H1 (cell line): ENCODE measurements at regions not wholly inside any gene's neighbourhood (a gene's known extent, or its start where the extent isn't known, plus 50 kb on each side); places are given as distances from the start of the nearest gene placed in this dataset.

Experiments used
- CTCF ChIA-PET: fragments of 300-600 bp; sonication (Branson Sonifier 250); formaldehyde crosslinking; loops from one replicate; lab custom pipeline; 2021; ENCODE audit not compliant: partially characterized antibody; lab: Charles Lee
- POLR2A ChIA-PET: fragments of 300-600 bp; sonication (Branson Sonifier 250); formaldehyde crosslinking; loops from one replicate; lab custom pipeline; 2021; ENCODE audit warnings: inconsistent platforms; ENCODE audit not compliant: partially characterized antibody; lab: Charles Lee
- DNase-seq, 2 experiments: peaks; one replicate each; pipeline versions ENCODE4 v3.0.0 to v3.0.0-alpha.2; 2010 to 2022; ENCODE audit warnings: low spot score in 2 of 2, low read depth in 1 of 2, mixed read lengths in 1 of 2
- FAIRE-seq: peaks from 2 replicates; lab custom pipeline; 2011; peaks lifted over from hg19 to GRCh38; lab: Jason Lieb, UNC
- H2AFZ ChIP-seq: 2 replicates; pipeline ENCODE4 v1.8.1; 2012; ENCODE audit warnings: low read length, inconsistent platforms
- H2AK5ac ChIP-seq: 2 replicates; pipeline ENCODE4 v1.6.1; 2013; ENCODE audit warnings: low read depth, low read length
- H2BK120ac ChIP-seq: replicated peaks from 2 replicates; pipeline ENCODE3; 2013; ENCODE audit warnings: low read depth, low read length, inconsistent platforms
- H2BK12ac ChIP-seq: 2 replicates; pipeline ENCODE4 v1.6.1; 2013; ENCODE audit warnings: low read depth, low read length
- H2BK15ac ChIP-seq: 2 replicates; pipeline ENCODE4 v1.6.1; 2013; ENCODE audit warnings: low read length
- H2BK20ac ChIP-seq: 2 replicates; pipeline ENCODE4 v1.6.1; 2013; ENCODE audit warnings: low read length
- H2BK5ac ChIP-seq: 2 replicates; pipeline ENCODE4 v1.6.1; 2013; ENCODE audit warnings: low read depth, low read length
- H3K14ac ChIP-seq: 2 replicates; pipeline ENCODE4 v1.6.1; 2013; ENCODE audit warnings: inconsistent platforms; ENCODE audit not compliant: insufficient read length
- H3K18ac ChIP-seq: 2 replicates; pipeline ENCODE4 v1.6.1; 2013; ENCODE audit warnings: low read length; ENCODE audit errors: extremely low read depth
- H3K23ac ChIP-seq: 2 replicates; pipeline ENCODE4 v1.6.1; 2013; ENCODE audit warnings: inconsistent platforms; ENCODE audit not compliant: insufficient read length
- H3K23me2 ChIP-seq: 2 replicates; pipeline ENCODE4 v1.6.1; 2013; ENCODE audit warnings: low read depth, low read length
- H3K27ac ChIP-seq: 2 replicates; pipeline ENCODE4 v1.6.1; 2011; ENCODE audit warnings: low read depth, low read length, inconsistent platforms
- H3K27me3 ChIP-seq, 4 experiments: replicated peaks in 1 of 4; 1 replicate in 1 of 4; 2 replicates in 3 of 4; pipeline versions ENCODE4 v1.6.1 to v1.8.1; 2011 to 2013; ENCODE audit warnings: low read length in 3 of 4, mild to moderate bottlenecking in 3 of 4, inconsistent platforms in 2 of 4, mixed read lengths in 2 of 4, moderate library complexity in 1 of 4; ENCODE audit not compliant: control insufficient read depth in 3 of 4, insufficient read depth in 3 of 4; ENCODE audit errors: extremely low read depth in 1 of 4
- H3K36me3 ChIP-seq, 4 experiments: 2 replicates each; pipeline versions ENCODE4 v1.6.1 to v1.8.1; 2011 to 2013; ENCODE audit warnings: mild to moderate bottlenecking in 4 of 4, low read length in 3 of 4, moderate library complexity in 2 of 4, control low read depth in 1 of 4, inconsistent platforms in 1 of 4; ENCODE audit not compliant: insufficient read depth in 4 of 4, control insufficient read depth in 2 of 4
- H3K4ac ChIP-seq: replicated peaks from 2 replicates; pipeline ENCODE3; 2013; ENCODE audit warnings: low read length, low read depth, mixed read lengths, inconsistent platforms; ENCODE audit not compliant: insufficient read length
- H3K4me1 ChIP-seq, 4 experiments: replicated peaks in 1 of 4; 1 replicate in 1 of 4; 2 replicates in 3 of 4; pipeline versions ENCODE4 v1.6.1 to v1.8.1; 2011 to 2013; ENCODE audit warnings: low read length in 3 of 4, inconsistent platforms in 2 of 4, mixed read lengths in 1 of 4; ENCODE audit not compliant: insufficient read depth in 4 of 4, control insufficient read depth in 3 of 4
- H3K4me2 ChIP-seq, 2 experiments: 2 replicates each; pipeline versions ENCODE4 v1.6.1 to v1.8.1; 2011 to 2013; ENCODE audit warnings: low read depth in 2 of 2, low read length in 2 of 2, control low read depth in 1 of 2, inconsistent platforms in 1 of 2, mild to moderate bottlenecking in 1 of 2; ENCODE audit not compliant: insufficient read depth in 1 of 2
- H3K4me3 ChIP-seq, 4 experiments: fragments of 200-600, 300-600 bp in 1 of 4; sonication (generic), shearing (Covaris generic), sonication (Bioruptor Twin) in 1 of 4; 2 replicates each; pipeline versions ENCODE4 v1.5.1 to v1.8.1; 2011 to 2016; ENCODE audit warnings: low read length in 4 of 4, low read depth in 3 of 4, control low read depth in 2 of 4, inconsistent platforms in 2 of 4, mild to moderate bottlenecking in 2 of 4, mixed read lengths in 1 of 4, moderate library complexity in 1 of 4; ENCODE audit not compliant: insufficient read depth in 2 of 4; ENCODE audit errors: extremely low read depth in 1 of 4
- H3K56ac ChIP-seq: replicated peaks from 2 replicates; pipeline ENCODE3; 2013; ENCODE audit warnings: low read depth, mild to moderate bottlenecking, mixed read lengths, low read length, inconsistent platforms; ENCODE audit not compliant: insufficient read length
- H3K79me1 ChIP-seq: 2 replicates; pipeline ENCODE4 v1.6.1; 2013; ENCODE audit warnings: low read depth, low read length, control low read depth
- H3K79me2 ChIP-seq, 2 experiments: 2 replicates each; pipeline versions ENCODE4 v1.6.1 to v1.8.1; 2012 to 2013; ENCODE audit warnings: low read length in 2 of 2, mild to moderate bottlenecking in 2 of 2, inconsistent platforms in 1 of 2; ENCODE audit not compliant: insufficient read depth in 2 of 2, control insufficient read depth in 1 of 2
- H3K9ac ChIP-seq, 4 experiments: replicated peaks in 1 of 4; 1 replicate in 1 of 4; 2 replicates in 3 of 4; pipeline versions ENCODE4 v1.6.1 to v1.8.1; 2011 to 2013; ENCODE audit warnings: low read depth in 3 of 4, low read length in 3 of 4, control low read depth in 2 of 4, mild to moderate bottlenecking in 2 of 4, moderate library complexity in 2 of 4, inconsistent platforms in 1 of 4; ENCODE audit errors: extremely low read depth in 1 of 4
- H3K9me3 ChIP-seq, 2 experiments: 2 replicates each; pipeline versions ENCODE4 v1.6.1 to v1.8.1; 2012 to 2013; ENCODE audit warnings: mild to moderate bottlenecking in 2 of 2, moderate library complexity in 2 of 2, control low read depth in 1 of 2, inconsistent platforms in 1 of 2, low read depth in 1 of 2, low read length in 1 of 2, mixed read lengths in 1 of 2; ENCODE audit not compliant: insufficient read depth in 2 of 2
- H4K20me1 ChIP-seq, 2 experiments: replicated peaks in 1 of 2; 2 replicates each; pipeline versions ENCODE3 to v1.8.1; 2011 to 2013; ENCODE audit warnings: inconsistent platforms in 2 of 2, low read length in 2 of 2, mild to moderate bottlenecking in 1 of 2; ENCODE audit not compliant: insufficient read depth in 2 of 2, control insufficient read depth in 1 of 2
- H4K5ac ChIP-seq: 2 replicates; pipeline ENCODE4 v1.6.1; 2013; ENCODE audit warnings: low read length, low read depth, mixed read lengths, inconsistent platforms; ENCODE audit not compliant: insufficient read length
- H4K8ac ChIP-seq: 2 replicates; pipeline ENCODE4 v1.8.0; 2013; ENCODE audit warnings: mild to moderate bottlenecking, moderate library complexity, low read length, inconsistent platforms; ENCODE audit not compliant: insufficient read depth; ENCODE audit errors: extremely low read depth
- H4K91ac ChIP-seq: replicated peaks from 2 replicates; pipeline ENCODE3; 2013; ENCODE audit warnings: low read length, mixed read lengths, inconsistent platforms; ENCODE audit not compliant: insufficient read length
- CEBPB ChIP-seq: IDR thresholded peaks from 2 replicates; pipeline ENCODE4 v1.6.1; 2012; ENCODE audit warnings: low read depth, low read length
- CHD1 ChIP-seq: IDR thresholded peaks from 2 replicates; pipeline ENCODE4 v1.6.1; 2012; ENCODE audit warnings: low read depth, low read length, improper control_type of control experiment
- CTBP2 ChIP-seq: IDR thresholded peaks from 2 replicates; pipeline ENCODE4 v1.7.0; 2011; ENCODE audit warnings: borderline replicate concordance, mild to moderate bottlenecking, moderate library complexity, mixed read lengths, low read length; ENCODE audit not compliant: insufficient read depth, insufficient read length
- GTF2F1 ChIP-seq: IDR thresholded peaks from 2 replicates; pipeline ENCODE4 v1.6.1; 2012; ENCODE audit warnings: low read depth, low read length, improper control_type of control experiment, borderline replicate concordance
- POLR2A ChIP-seq, 2 experiments: IDR thresholded peaks; 1 replicate in 1 of 2; 2 replicates in 1 of 2; pipeline ENCODE4 v1.6.1; 2011; ENCODE audit warnings: low read depth in 2 of 2, low read length in 2 of 2, mild to moderate bottlenecking in 2 of 2; ENCODE audit errors: control extremely low read depth in 1 of 2
- POLR2AphosphoS5 ChIP-seq: IDR thresholded peaks from 2 replicates; pipeline ENCODE4 v1.6.1; 2011; ENCODE audit warnings: low read depth, low read length
- RAD21 ChIP-seq, 2 experiments: IDR thresholded peaks in 1 of 2; conservative IDR thresholded peaks in 1 of 2; 2 replicates each; pipeline ENCODE4 v1.6.1; 2011; ENCODE audit warnings: low read depth in 2 of 2, low read length in 2 of 2, improper control_type of control experiment in 1 of 2, inconsistent platforms in 1 of 2, mild to moderate bottlenecking in 1 of 2, moderate library complexity in 1 of 2
- SUZ12 ChIP-seq: fragments of 200-600 bp; sonication (generic); IDR thresholded peaks from 2 replicates; pipeline ENCODE4 v1.6.1; 2012; ENCODE audit warnings: mild to moderate bottlenecking, inconsistent platforms, low read length, moderate library complexity, mixed read lengths
- TCF12 ChIP-seq: IDR thresholded peaks from 2 replicates; pipeline ENCODE4 v1.6.1; 2011; ENCODE audit warnings: low read depth, mild to moderate bottlenecking, low read length
- YY1 ChIP-seq: IDR thresholded peaks from 2 replicates; pipeline ENCODE4 v1.6.1; 2011; ENCODE audit warnings: low read depth, mild to moderate bottlenecking, low read length
- WGBS, 2 experiments: shearing (Covaris generic) in 1 of 2; methylation state at CpG; one replicate each; pipeline versions ENCODE4 v1.1.6 to v1.1.7; 2013 to 2015; ENCODE audit warnings: low lambda C conversion rate in 2 of 2, mixed read lengths in 2 of 2, inconsistent platforms in 1 of 2, low coverage in 1 of 2, missing lambda C conversion rate in 1 of 2; ENCODE audit not compliant: insufficient replicate concordance in 2 of 2, insufficient coverage in 1 of 2, insufficient read length in 1 of 2; ENCODE audit errors: extremely low coverage in 1 of 2, missing lambda C conversion rate in 1 of 2; 5-methylcytosine and 5-hydroxymethylcytosine counted together

DNA sequence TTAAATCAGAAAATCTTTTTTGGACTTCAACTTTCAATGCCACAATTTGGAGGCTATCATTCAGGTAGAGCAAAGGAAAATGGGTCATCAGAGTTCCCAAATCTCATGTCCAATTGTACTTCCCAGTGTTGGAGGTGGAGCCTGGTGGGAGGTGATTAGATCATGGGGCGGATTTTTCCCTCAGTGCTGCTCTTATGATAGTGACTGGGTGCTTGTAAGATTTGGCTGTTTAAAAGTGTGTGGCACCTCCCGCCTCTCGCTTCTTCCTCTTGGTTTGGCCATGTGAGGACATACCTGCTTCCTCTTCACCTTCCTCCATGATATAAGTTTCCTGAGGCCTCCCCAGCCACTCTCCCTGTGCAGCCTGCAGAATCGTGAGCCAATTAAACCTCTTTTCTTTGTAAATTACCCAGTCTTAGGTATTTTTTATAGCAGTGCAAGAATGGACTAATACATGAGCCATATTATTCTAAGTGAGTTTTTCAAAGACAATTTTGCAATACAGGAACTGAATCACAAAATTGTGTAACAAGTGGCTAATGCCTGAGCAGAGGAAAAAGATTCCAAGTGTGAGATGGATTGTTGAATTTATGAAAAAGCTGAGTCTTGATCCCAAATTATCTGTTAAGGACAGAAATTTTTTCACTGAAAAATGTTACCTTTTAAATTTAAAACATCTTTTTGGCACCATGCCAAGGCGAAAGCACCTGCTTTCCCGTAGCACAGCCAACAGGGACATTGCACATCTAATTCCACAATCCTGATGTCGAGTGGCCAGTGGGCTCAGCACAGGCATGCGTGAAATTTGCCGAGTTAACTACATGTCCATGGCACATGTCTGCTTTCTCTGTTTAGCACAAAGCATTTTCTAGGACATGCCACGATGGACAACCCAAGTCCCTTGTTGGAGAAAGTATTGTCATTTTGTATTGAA is 150.9 kb downstream of the COL6A3 start:
- Histone ChIP-seq H2BK15ac (no peak overlapping the region), H3K56ac (no peak overlapping the region), H3K27ac (no peak overlapping the region), H2AFZ (no peak overlapping the region), H2AK5ac (no peak overlapping the region), H3K23ac (no peak overlapping the region), H3K23me2 (no peaks in the 10 kb centered on the region), H4K20me1 (no peaks in the 10 kb centered on the region), H3K79me1 (no peaks in the 10 kb centered on the region), H3K79me2 (no peaks in the 10 kb centered on the region), H3K27me3 (no peaks in the 10 kb centered on the region), H3K4me2 (no peak overlapping the region), H2BK12ac (no peak overlapping the region), H2BK5ac (no peak overlapping the region), H2BK20ac (no peak overlapping the region), H4K91ac (no peak overlapping the region), H3K4ac (no peak overlapping the region), H3K18ac (no peak overlapping the region), H4K8ac (no peak overlapping the region), H3K14ac (no peak overlapping the region), H3K4me3 (no peak overlapping the region), H3K36me3 (no peaks in the 10 kb centered on the region), H3K4me1 (peaks cover 0 to under 1% (median 0%) of the 10 kb centered on the region in 4 experiments; a peak in 1 of 7 replicates), H3K9me3 (no peaks in the 10 kb centered on the region), H3K9ac (no peak overlapping the region), H4K5ac (no peak overlapping the region), H2BK120ac (no peak overlapping the region)
- 95% methylated on average over 10 of the region's 10 CpGs; no CpG with 5 or more reads in 1 of the 2 experiments for WGBS, 2 experiments
- no peak for TF ChIP-seq CEBPB
- no peak for TF ChIP-seq SUZ12
- TF ChIP-seq YY1 = no peak
- TF ChIP-seq POLR2A (IDR thresholded peaks at IDR 0.05; ENCODE audit: control extremely low read depth in 1 of 2, low read depth in 2 of 2, low read length in 2 of 2) = no peak
- TF ChIP-seq GTF2F1 = no peak
- TF ChIP-seq CTBP2 = no peak
- no peak for TF ChIP-seq CHD1
- TF ChIP-seq RAD21 (IDR thresholded peaks at IDR 0.05 in 1 of 2, conservative IDR thresholded peaks at IDR 0.05 in 1 of 2; ENCODE audit: low read depth in 2 of 2, low read length in 2 of 2) = no peak
- TF ChIP-seq TCF12 = no peak
- TF ChIP-seq POLR2AphosphoS5 = no peak
- ChIA-PET CTCF (no interaction called here), POLR2A (no interaction called here)
- DNase-seq = no peak
- no peak for FAIRE-seq
